BJ (cell line): ENCODE measurements at regions not wholly inside any gene's neighbourhood (a gene's known extent, or its start where the extent isn't known, plus 50 kb on each side); places are given as distances from the start of the nearest gene placed in this dataset.

Experiments used
- CTCF ChIA-PET: fragments of 350-600 bp; formaldehyde crosslinking; extraction: SDS; loops from one replicate; lab custom pipeline; 2021; ENCODE audit warnings: antibody characterized with exemption, inconsistent platforms; lab: Yijun Ruan, JAX
- POLR2A ChIA-PET: fragments of 300-600 bp; sonication (Branson Sonifier 250); formaldehyde crosslinking; extraction: SDS; loops from one replicate; lab custom pipeline; 2021; ENCODE audit warnings: antibody characterized with exemption; lab: Charles Lee
- DNase-seq: peaks from one replicate; pipeline ENCODE4 v3.0.0-alpha.2; 2011; ENCODE audit warnings: low read depth
- H3K27me3 ChIP-seq: 2 replicates; pipeline ENCODE4 v1.6.0; 2011; ENCODE audit warnings: low read length; ENCODE audit not compliant: control insufficient read depth, insufficient read depth
- H3K36me3 ChIP-seq: 2 replicates; pipeline ENCODE4 v1.5.1; 2011; ENCODE audit warnings: low read length; ENCODE audit not compliant: control insufficient read depth, insufficient read depth
- H3K4me3 ChIP-seq: 2 replicates; pipeline ENCODE4 v1.5.1; 2011; ENCODE audit warnings: low read depth, mild to moderate bottlenecking, control low read depth, low read length
- TF ChIP-seq, protein P1 (sequence below): IDR thresholded peaks from 2 replicates; pipeline ENCODE4 v1.5.1; 2011; ENCODE audit warnings: low read depth, mild to moderate bottlenecking, control low read depth, inconsistent platforms, low read length, moderate library complexity; ENCODE audit not compliant: insufficient read depth

- Histone ChIP-seq H3K4me3 (no peak overlapping the region), H3K36me3 (no peaks in the 10 kb centered on the region), H3K27me3 (no peaks in the 10 kb centered on the region)
- ChIA-PET CTCF (no interaction called here), POLR2A (no interaction called here)
- no peak for DNase-seq
- TF ChIP-seq, protein P1, sequence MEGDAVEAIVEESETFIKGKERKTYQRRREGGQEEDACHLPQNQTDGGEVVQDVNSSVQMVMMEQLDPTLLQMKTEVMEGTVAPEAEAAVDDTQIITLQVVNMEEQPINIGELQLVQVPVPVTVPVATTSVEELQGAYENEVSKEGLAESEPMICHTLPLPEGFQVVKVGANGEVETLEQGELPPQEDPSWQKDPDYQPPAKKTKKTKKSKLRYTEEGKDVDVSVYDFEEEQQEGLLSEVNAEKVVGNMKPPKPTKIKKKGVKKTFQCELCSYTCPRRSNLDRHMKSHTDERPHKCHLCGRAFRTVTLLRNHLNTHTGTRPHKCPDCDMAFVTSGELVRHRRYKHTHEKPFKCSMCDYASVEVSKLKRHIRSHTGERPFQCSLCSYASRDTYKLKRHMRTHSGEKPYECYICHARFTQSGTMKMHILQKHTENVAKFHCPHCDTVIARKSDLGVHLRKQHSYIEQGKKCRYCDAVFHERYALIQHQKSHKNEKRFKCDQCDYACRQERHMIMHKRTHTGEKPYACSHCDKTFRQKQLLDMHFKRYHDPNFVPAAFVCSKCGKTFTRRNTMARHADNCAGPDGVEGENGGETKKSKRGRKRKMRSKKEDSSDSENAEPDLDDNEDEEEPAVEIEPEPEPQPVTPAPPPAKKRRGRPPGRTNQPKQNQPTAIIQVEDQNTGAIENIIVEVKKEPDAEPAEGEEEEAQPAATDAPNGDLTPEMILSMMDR, result no peak
These were observed 459.2 kb downstream of the KIF4B start for GRCh38 chr5:155472780-155473179.

- ChIA-PET CTCF (no interaction called here), POLR2A (no interaction called here)
- Histone ChIP-seq H3K36me3 (no peaks in the 10 kb centered on the region), H3K27me3 (no peaks in the 10 kb centered on the region), H3K4me3 (no peak overlapping the region)
- TF ChIP-seq, protein P1, result no peak
- no peak for DNase-seq
These were observed 461.8 kb downstream of the KIF4B start for GRCh38 chr5:155475318-155475717.

GRCh38 chr5:155480731-155481131, 467.2 kb downstream of the KIF4B start:
- Histone ChIP-seq H3K36me3 (no peaks in the 10 kb centered on the region), H3K4me3 (no peak overlapping the region), H3K27me3 (no peaks in the 10 kb centered on the region)
- ChIA-PET CTCF (no interaction called here), POLR2A (no interaction called here)
- DNase-seq, result no peak
- TF ChIP-seq, protein P1, result no peak

DNA sequence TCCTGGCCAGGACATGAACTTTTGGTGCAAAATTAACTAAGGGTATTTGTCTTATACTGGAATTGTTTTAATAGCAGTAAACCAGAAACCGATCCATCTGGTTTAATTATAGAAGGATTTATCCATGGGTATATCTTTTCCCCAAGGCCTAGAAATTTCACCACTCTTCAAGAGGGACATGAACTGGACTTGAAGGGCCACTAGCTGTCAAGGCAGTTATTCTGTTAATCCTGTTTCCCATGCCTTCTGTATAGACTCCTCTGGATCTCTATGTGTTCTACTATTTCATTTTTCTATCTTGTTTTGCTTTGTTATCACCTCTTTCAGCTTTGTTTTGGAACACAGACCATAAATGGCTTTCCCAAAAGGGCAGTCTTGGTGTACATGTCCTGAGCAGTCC, 467.6 kb downstream of the KIF4B start:
- DNase-seq, result no peak
- H3K4me3 ChIP-seq, result no peak overlapping the region
- POLR2A ChIA-PET, result no interaction called here
- no peaks in the 10 kb centered on the region for H3K27me3 ChIP-seq
- CTCF ChIA-PET, result no interaction called here
- TF ChIP-seq, protein P1, result no peak
- no peaks in the 10 kb centered on the region for H3K36me3 ChIP-seq

DNA sequence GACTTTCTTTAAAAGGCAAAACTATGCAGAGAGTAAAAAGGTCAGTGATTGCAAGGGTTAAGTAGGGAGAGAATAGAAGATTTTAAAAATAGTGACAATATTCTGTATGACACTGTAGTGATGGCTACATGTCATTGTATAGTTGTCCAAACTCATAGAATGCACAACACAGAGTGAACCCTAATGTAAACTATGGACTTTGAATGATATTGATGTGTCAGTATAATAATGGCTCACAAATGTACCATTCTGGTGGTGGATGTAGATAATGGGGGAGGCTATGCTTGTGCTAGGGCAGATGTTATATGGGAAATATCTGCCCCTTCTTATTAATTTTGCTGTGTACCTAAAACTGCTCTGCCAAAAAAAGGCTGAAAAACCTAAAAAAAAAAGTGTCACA, 468.9 kb downstream of the KIF4B start:
- no peaks in the 10 kb centered on the region for H3K27me3 ChIP-seq
- H3K36me3 ChIP-seq, result no peaks in the 10 kb centered on the region
- H3K4me3 ChIP-seq, result no peak overlapping the region
- TF ChIP-seq, protein P1, result no peak
- ChIA-PET POLR2A (no interaction called here), CTCF (no interaction called here)
- no peak for DNase-seq
